Activated T-cell treated with anti-CD3 and anti-CD28 coated beads, Interleukin-2, amount 50 U/mL, for 24 hours (primary cell): ENCODE measurements at regions not wholly inside any gene's neighbourhood (a gene's known extent, or its start where the extent isn't known, plus 50 kb on each side); places are given as distances from the start of the nearest gene placed in this dataset.
"Not testable (repeated sequence)": the region's sequence is repeated elsewhere in the genome, so short reads cannot be mapped to it uniquely, and the experiment has no call there.

Experiments used
- DNase-seq: peaks from one replicate; pipeline ENCODE4 v3.0.0-alpha.2; 2020
- H3K27ac Mint-ChIP-seq: 2 replicates; pipeline ENCODE4 v1.8.0; 2020; ENCODE audit warnings: mild to moderate bottlenecking, mixed read lengths
- H3K27me3 Mint-ChIP-seq: 2 replicates; pipeline ENCODE4 v1.8.0; 2020; ENCODE audit warnings: mixed read lengths
- H3K36me3 Mint-ChIP-seq: 2 replicates; pipeline ENCODE4 v1.8.0; 2020; ENCODE audit warnings: low read depth, mixed read lengths
- H3K4me1 Mint-ChIP-seq: 2 replicates; pipeline ENCODE4 v1.8.0; 2020; ENCODE audit warnings: low read depth, mixed read lengths
- H3K4me3 Mint-ChIP-seq: 2 replicates; pipeline ENCODE4 v1.8.0; 2020; ENCODE audit warnings: mild to moderate bottlenecking, moderate library complexity, mixed read lengths
- H3K9me3 Mint-ChIP-seq: 2 replicates; pipeline ENCODE4 v1.8.0; 2020; ENCODE audit warnings: mixed read lengths

DNA sequence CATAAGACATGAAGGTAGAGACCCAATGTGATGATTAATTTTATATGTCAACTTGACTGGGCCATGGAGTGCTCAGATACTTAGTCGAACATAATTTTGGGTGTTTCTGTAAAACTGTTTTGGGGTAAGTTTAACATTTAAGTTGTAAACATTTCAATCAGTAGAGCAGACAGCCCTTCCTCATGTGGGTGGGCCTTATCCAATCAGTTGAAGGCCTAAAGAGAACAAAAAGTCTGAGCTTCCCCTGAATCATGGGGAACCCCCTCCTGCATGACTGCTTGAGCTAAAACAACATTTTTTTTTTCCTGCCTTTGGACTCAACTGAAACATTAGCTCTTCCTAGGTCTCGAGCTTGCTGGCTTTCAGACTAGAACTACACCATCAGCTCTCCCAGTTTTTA is 327.3 kb upstream of the SOX9 start:
- Mint-ChIP-seq H3K9me3 (peaks cover 14% of the 10 kb centered on the region), H3K4me3 (no peak overlapping the region), H3K4me1 (no peaks in the 10 kb centered on the region), H3K36me3 (no peaks in the 10 kb centered on the region), H3K27me3 (no peaks in the 10 kb centered on the region), H3K27ac (no peak overlapping the region)
- DNase-seq: no peak

DNA sequence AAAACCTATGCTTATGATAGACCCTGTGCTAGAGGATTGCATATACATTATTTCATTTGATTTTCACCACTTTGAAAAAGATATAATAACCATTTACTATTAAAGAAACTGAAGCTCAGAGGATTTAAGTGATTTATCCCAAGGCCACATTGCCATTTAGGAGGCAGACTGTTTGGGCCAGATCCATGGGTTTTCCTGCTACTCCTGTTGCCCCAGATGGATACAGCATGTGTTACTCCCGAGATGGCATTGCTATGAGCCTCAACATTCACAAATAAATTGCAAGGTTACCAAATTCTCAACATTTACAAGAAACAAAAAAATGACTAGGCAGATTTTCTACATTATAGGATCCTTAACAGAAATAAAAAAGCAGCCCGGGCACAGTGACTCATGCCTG is 322.1 kb upstream of the SOX9 start:
- Mint-ChIP-seq H3K4me1 (no peaks in the 10 kb centered on the region), H3K27ac (no peak overlapping the region), H3K4me3 (no peak overlapping the region), H3K27me3 (no peaks in the 10 kb centered on the region), H3K36me3 (no peaks in the 10 kb centered on the region), H3K9me3 (peaks cover 6% of the 10 kb centered on the region)
- no peak for DNase-seq

DNA sequence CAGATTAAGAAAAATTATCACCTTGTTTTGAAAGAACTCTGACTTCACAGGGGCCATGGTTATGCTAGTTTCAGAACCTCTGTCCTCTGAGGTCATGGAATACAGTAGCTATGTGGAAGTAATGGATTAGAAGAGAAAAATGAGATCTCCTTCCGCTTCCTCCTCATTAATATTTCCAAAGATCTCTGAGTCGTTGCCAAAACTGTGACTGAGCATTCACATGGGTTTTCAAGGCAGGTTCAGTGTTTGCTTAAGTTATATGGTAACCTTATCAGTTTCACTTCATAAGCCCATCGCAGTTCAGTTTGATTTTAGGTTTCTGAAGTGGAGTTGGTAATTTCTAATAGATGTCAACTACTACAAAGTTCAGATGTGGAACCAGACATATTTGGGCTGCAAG is 321.2 kb upstream of the SOX9 start:
- Mint-ChIP-seq H3K27ac (no peak overlapping the region), H3K9me3 (peaks cover 7% of the 10 kb centered on the region), H3K4me1 (no peaks in the 10 kb centered on the region), H3K27me3 (no peaks in the 10 kb centered on the region), H3K4me3 (no peak overlapping the region), H3K36me3 (no peaks in the 10 kb centered on the region)
- no peak for DNase-seq

DNA sequence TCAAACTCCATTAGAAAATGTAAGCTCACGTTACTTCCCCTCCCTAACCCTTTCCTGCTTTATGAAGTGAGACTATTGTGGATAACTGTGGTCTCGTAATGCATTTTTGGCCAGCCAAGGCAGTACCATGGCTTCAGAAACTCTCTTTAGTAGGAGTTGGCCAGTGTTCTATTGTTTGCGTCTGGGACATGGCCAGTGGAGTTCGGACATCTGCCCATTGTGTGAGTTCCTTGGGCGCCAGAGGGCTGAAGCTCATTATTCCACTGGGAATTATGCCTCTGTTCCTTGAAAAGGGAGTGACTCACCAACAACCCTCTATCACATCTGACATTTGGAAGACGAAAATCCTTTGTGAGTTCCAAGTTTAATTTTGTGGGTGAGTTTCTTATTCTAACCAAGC is 319.5 kb upstream of the SOX9 start:
- H3K36me3 Mint-ChIP-seq: no peaks in the 10 kb centered on the region
- no peak overlapping the region for H3K4me3 Mint-ChIP-seq
- no peak overlapping the region for H3K27ac Mint-ChIP-seq
- peaks cover 10% of the 10 kb centered on the region for H3K9me3 Mint-ChIP-seq
- DNase-seq: no peak
- H3K4me1 Mint-ChIP-seq: no peaks in the 10 kb centered on the region
- H3K27me3 Mint-ChIP-seq: no peaks in the 10 kb centered on the region

DNA sequence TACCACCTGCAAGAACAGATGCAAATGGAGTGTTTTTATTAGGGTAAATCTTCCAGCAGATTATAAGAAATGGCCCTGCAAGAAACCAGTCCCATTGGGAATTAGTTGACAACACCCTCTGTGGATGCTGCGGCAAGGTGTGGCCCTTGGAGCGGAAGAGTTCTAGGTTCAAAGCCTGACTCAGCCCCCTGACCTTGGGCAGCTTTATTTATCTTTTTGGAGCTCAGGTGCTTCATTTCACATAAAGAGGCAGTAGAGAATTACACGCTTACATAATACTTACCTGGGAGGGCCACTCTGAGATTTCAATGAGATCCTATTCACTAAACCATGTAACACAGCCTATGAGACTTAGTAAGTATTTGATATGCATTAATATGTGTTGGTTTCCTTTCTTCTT is 318.2 kb upstream of the SOX9 start:
- H3K4me1 Mint-ChIP-seq: no peaks in the 10 kb centered on the region
- H3K27me3 Mint-ChIP-seq: no peaks in the 10 kb centered on the region
- peaks cover 10% of the 10 kb centered on the region for H3K9me3 Mint-ChIP-seq
- H3K36me3 Mint-ChIP-seq: no peaks in the 10 kb centered on the region
- no peak overlapping the region for H3K27ac Mint-ChIP-seq
- DNase-seq: no peak
- H3K4me3 Mint-ChIP-seq: no peak overlapping the region

DNA sequence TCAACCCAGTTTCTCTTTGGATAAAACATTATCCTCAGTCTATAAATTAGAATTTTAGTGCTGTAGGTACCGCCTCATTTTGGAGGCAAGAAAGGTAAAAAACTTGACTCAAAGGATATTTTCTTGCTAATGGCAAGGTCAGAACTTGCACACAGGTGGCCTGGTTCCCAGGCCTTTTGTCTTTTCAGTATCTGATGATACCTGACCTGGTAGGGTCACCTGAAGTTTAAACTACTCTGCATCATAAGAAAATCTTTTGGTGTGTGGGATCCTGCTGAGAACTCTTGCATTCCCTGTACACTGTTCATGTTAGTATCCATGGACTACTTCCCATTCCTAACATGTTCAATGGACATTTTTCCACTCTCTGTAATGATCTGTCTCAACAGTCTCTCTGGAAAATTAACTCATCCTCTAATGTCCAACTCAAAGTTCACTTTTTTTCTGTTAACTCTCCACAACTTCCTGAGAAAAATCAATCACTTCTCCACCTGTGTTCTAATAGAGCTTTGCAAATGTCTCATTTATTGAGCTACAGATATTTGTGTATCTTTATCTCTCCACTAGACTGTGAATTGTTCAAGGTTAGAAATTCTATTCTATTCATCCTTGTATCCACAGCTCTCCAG is 317.1 kb upstream of the SOX9 start:
- Mint-ChIP-seq H3K27ac (no peak overlapping the region), H3K36me3 (no peaks in the 10 kb centered on the region), H3K4me1 (no peaks in the 10 kb centered on the region), H3K27me3 (no peaks in the 10 kb centered on the region), H3K9me3 (peaks cover 9% of the 10 kb centered on the region), H3K4me3 (no peak overlapping the region)
- DNase-seq: no peak

DNA sequence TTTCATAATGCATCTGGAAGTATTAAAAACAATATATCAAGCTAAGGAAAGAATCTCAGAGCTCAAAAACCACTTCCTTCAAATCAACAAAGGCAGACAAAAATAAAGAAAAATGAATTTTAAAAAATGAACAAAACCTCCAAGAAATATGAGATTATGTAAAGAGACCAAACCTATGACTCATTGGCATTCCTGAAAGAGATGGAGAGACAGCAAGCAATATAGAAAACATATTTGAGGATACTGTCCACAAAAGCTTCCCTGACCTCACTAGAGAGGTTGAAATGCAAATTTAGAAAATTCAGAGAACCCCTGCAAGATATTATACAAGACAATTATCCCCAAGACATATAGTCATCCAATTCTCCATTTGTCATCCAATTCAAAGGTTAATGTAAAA is 311.3 kb upstream of the SOX9 start:
- Mint-ChIP-seq H3K4me3 (no peak overlapping the region), H3K4me1 (no peaks in the 10 kb centered on the region), H3K27me3 (no peaks in the 10 kb centered on the region), H3K27ac (no peak overlapping the region), H3K36me3 (no peaks in the 10 kb centered on the region), H3K9me3 (peaks cover 10% of the 10 kb centered on the region)
- no peak for DNase-seq

DNA sequence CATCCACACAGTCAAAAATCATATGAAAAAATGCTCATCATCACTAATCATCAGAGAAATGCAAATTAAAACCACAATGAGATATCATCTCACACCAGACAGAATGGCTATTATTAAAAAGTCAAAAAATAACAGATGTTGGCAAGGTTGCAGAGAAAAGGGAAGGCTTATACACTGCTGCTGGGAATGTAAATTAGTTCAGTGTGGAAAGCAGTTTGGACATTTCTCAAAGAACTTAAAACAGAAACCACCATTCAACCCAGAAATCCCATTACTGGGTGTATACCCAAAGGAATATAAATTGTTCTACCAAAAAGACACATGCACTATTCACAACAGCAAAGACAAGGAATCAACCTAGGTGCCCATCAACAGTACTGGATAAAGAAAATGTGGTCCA is 307.0 kb upstream of the SOX9 start:
- H3K36me3 Mint-ChIP-seq, H3K27ac Mint-ChIP-seq, H3K4me3 Mint-ChIP-seq, DNase-seq, H3K4me1 Mint-ChIP-seq, H3K9me3 Mint-ChIP-seq, H3K27me3 Mint-ChIP-seq: not testable (repeated sequence)

DNA sequence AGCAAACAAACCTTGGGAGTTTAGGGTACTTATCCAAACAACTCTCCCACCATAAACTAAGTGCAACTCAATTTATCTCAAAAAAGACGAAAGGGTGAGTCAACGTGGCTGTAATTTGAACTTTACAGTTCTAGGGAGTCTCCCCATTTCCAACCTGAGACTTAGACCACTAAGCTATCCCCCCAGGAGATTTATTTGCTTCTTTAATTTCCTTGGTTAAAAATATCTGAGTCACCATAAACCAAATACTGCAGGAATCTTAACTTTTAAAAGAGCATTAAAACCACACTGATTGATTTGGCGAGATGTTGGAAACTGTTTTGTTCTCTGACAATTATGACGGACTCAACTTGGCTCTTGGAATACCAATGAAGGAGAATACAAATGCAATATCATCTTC is 299.3 kb upstream of the SOX9 start:
- no peak for DNase-seq
- Mint-ChIP-seq H3K27ac (no peak overlapping the region), H3K27me3 (no peaks in the 10 kb centered on the region), H3K9me3 (peaks cover 2% of the 10 kb centered on the region), H3K4me1 (no peaks in the 10 kb centered on the region), H3K4me3 (no peak overlapping the region), H3K36me3 (no peaks in the 10 kb centered on the region)

DNA sequence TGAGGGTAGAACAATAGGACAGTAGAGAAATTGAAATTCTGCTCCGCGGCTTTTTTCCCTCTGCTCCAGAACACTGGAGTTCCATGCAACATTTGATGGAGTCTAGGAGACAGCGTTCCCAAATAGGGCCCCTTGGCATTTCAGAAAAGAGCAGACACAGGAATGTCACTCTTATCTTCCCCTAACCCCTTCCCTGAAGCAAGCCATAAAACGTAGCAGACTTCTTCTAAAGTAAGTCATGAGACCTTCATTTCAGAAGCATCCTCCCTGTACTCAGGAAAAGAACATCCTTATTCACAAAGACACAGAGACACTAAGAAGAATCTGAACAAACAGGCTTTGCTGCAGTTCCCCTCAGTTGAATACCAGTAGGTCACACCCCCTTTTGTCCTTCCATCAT is 296.1 kb upstream of the SOX9 start:
- Mint-ChIP-seq H3K36me3 (no peaks in the 10 kb centered on the region), H3K27me3 (no peaks in the 10 kb centered on the region), H3K27ac (no peak overlapping the region), H3K4me1 (no peaks in the 10 kb centered on the region), H3K9me3 (peaks cover 2% of the 10 kb centered on the region), H3K4me3 (no peak overlapping the region)
- DNase-seq: no peak

DNA sequence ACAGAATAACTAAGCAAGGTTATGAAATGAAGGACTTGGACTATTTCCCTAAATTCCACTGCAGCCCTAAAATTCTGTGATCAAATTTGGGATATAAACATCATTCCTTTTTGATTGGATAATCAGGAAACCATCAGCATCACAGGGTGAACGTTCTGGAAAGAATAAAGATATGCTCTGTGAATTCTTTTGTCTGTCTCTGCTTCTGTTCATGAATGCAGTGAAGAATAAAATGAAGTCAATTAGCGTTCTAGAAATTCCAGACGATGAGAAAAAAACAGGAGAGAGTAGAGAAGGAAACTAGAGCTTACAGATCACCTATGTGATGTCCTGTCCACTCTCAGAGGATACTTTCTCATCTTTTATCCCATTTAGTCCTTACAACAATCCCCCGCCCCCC is 295.1 kb upstream of the SOX9 start:
- no peaks in the 10 kb centered on the region for H3K36me3 Mint-ChIP-seq
- no peak overlapping the region for H3K27ac Mint-ChIP-seq
- peaks cover 4% of the 10 kb centered on the region for H3K9me3 Mint-ChIP-seq
- no peaks in the 10 kb centered on the region for H3K4me1 Mint-ChIP-seq
- no peak overlapping the region for H3K4me3 Mint-ChIP-seq
- DNase-seq: no peak
- no peaks in the 10 kb centered on the region for H3K27me3 Mint-ChIP-seq

DNA sequence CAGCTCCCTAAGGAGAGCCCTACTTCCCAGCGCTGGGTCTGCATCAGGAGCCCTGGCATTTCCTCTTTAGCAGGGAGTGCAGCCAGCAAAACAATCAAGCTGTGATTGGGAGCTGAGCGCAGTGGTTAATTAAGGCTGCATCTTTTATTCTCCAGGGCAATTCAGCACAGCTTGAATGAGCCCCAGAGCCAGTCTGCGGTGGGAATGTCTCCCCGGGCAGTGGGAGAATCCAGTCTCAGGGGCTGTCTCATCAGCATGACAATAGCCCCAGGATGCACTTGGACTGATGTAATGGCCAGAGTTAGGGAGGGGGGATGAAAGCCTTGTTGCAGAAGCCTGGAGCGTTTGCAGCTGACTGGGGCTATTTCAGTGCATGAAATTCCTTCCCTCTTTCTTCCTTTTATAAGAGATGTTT is 292.6 kb upstream of the SOX9 start:
- H3K9me3 Mint-ChIP-seq: peaks cover 4% of the 10 kb centered on the region
- no peaks in the 10 kb centered on the region for H3K36me3 Mint-ChIP-seq
- H3K4me3 Mint-ChIP-seq: no peak overlapping the region
- no peak overlapping the region for H3K27ac Mint-ChIP-seq
- no peak for DNase-seq
- H3K27me3 Mint-ChIP-seq: no peaks in the 10 kb centered on the region
- H3K4me1 Mint-ChIP-seq: no peaks in the 10 kb centered on the region

DNA sequence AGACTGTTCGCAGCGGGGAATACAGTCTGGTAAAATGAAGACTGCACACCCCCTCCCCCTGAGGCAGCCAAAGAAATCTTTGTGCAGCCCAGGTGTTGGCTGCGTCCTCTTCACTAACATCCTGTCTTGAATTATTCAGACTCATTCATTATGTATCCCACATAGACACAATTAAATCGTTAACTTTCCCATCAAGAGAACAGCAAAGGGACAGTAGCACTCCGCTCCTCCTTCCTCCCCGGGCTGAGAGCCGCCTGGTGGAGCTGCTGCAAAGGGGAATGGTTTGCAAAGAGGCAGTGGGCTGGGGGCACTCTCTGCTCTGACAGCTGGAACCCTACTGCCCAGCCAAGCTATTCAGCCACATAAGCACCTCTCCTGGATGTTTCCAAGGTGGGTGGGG is 290.0 kb upstream of the SOX9 start:
- Mint-ChIP-seq H3K9me3 (peaks cover 9% of the 10 kb centered on the region), H3K27me3 (no peaks in the 10 kb centered on the region)

DNA sequence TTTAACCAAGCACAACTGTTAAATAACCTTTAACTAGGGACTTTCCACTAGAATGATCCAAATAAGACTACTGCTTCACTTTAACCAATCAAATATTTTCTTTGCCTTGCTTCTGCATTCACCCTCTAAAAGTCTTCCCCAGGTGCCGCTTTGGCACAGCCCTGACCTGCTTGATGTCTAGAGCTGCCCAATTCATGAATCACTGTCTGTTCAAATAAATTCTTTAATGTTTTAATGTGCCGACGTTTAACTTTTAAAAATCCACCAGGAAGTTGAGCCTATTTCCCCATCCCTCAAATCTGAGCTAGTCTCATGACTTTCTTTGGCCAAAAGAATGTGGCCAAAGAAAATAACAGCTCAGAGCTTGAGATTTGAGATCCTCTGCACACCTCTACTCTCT is 277.8 kb upstream of the SOX9 start:
- no peak overlapping the region for H3K4me3 Mint-ChIP-seq
- DNase-seq: no peak
- no peaks in the 10 kb centered on the region for H3K4me1 Mint-ChIP-seq
- peaks cover 10% of the 10 kb centered on the region for H3K9me3 Mint-ChIP-seq
- H3K27me3 Mint-ChIP-seq: no peaks in the 10 kb centered on the region
- no peak overlapping the region for H3K27ac Mint-ChIP-seq
- no peaks in the 10 kb centered on the region for H3K36me3 Mint-ChIP-seq

More for the DNA sequence above, 290.0 kb upstream of the SOX9 start:
- no peak overlapping the region for H3K4me3 Mint-ChIP-seq
- no peaks in the 10 kb centered on the region for H3K36me3 Mint-ChIP-seq
- H3K27ac Mint-ChIP-seq: no peak overlapping the region
- DNase-seq: no peak
- H3K4me1 Mint-ChIP-seq: no peaks in the 10 kb centered on the region

DNA sequence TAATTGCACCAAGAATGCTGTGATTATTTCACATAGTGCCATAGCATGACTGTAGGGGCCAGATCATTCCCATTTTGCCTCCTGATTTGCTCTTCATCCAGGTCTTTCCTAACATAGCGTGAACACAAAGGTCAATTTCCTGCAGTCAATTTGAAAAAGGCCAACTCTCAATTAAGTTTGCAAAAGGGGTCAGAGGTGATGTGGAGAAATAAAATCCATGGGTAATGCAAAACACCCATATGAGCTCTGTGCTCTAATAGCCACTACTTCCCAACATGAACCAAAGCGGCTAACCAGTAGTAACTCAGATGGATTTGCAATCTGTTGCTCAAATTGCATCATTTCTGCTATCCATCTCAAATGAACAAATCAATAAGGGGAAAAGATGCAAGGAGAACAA is 275.5 kb upstream of the SOX9 start:
- H3K9me3 Mint-ChIP-seq: peaks cover 13% of the 10 kb centered on the region
- H3K4me1 Mint-ChIP-seq: no peaks in the 10 kb centered on the region
- H3K4me3 Mint-ChIP-seq: no peak overlapping the region
- no peak overlapping the region for H3K27ac Mint-ChIP-seq
- no peak for DNase-seq
- H3K36me3 Mint-ChIP-seq: no peaks in the 10 kb centered on the region
- no peaks in the 10 kb centered on the region for H3K27me3 Mint-ChIP-seq

DNA sequence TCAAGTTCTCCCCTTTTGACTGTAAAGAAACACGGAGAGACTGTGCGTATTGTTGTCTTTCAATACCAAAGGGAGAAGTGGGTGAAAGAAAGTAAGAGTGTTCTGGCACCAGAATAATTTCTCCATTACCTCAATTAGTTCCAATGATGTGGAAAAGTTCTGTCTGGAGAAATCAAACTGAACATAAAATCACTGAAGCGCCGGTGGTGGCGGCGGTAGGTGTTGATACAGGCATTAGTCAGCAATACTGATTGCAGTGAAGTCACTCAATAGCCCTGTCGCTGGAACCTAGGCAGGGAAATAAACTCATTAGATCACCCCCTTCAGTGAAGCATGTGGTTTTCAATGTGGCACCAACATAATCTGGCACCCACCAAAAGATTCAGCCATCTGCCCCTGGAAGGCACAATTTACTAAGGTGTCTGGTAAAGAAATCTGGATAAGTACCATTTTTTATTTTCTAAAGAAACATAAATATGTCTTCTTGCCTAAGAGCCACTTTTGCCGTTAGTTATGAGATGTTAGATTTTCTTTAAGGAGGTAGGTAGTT is 274.2 kb upstream of the SOX9 start:
- DNase-seq: no peak
- no peaks in the 10 kb centered on the region for H3K36me3 Mint-ChIP-seq
- H3K4me1 Mint-ChIP-seq: no peaks in the 10 kb centered on the region
- H3K27ac Mint-ChIP-seq: no peak overlapping the region
- no peak overlapping the region for H3K4me3 Mint-ChIP-seq
- H3K27me3 Mint-ChIP-seq: no peaks in the 10 kb centered on the region
- H3K9me3 Mint-ChIP-seq: peaks cover 16% of the 10 kb centered on the region
